ENCODE measurements at regions not wholly inside any gene's neighbourhood (a gene's known extent, or its start where the extent isn't known, plus 50 kb on each side); places are given as distances from the start of the nearest gene placed in this dataset.

GRCh38 chr2:128797937-128798336, 479.3 kb upstream of the HS6ST1 start:
- H3K27me3 ChIP-seq (ENCODE audit: control insufficient read depth in 1 of 2, insufficient read depth in 2 of 2, low read length in 2 of 2): peaks cover 0 to 14% of the 10 kb centered on the region in 2 experiments; a peak in 2 of 5 replicates
- POLR2A ChIA-PET: no interaction called here

More at GRCh38 chr2:128797937-128798336, 479.3 kb upstream of the HS6ST1 start:
- H3K27ac ChIP-seq (ENCODE audit: extremely low read length, insufficient read depth, low read length): no peak overlapping the region
- CTCF ChIA-PET (ENCODE audit: low intra/inter-chr PET ratio, low total read pairs): no interaction called here
- in situ Hi-C loops (cut with HindIII; ENCODE audit: extremely low pct_ligation_motif_present, low pct_unique_long_range_greater_than_20kb): no loop called here
- BruUV-seq (replicated peaks): no TSS peak
- intact Hi-C loops (cut with micrococcal nuclease; ENCODE audit: unreplicated experiment): no loop called here
- ATAC-seq: no peak
- no peak overlapping the region for H3K9ac ChIP-seq (ENCODE audit: insufficient read depth, low read depth, low read length)
- no peaks in the 10 kb centered on the region for H3K36me3 ChIP-seq (replicated peaks in 1 of 2; ENCODE audit: control insufficient read depth in 1 of 2, insufficient read depth in 2 of 2, low read length in 2 of 2)
- no peaks in the 10 kb centered on the region for H3K9me3 ChIP-seq (ENCODE audit: low read length)
- no peak for TF ChIP-seq HNRNPH1 (optimal IDR thresholded peaks at IDR 0.05; ENCODE audit: low read depth, low read length)
- TF ChIP-seq HOMEZ (CRISPR knock-in tag; IDR thresholded peaks at IDR 0.05; ENCODE audit: low read depth): no peak
- no peak for TF ChIP-seq CENPX (CRISPR knock-in tag; IDR thresholded peaks at IDR 0.05)
- no peak for TF ChIP-seq HINFP (CRISPR knock-in tag; IDR thresholded peaks at IDR 0.05; ENCODE audit: low read depth)
- TF ChIP-seq RFX1 (IDR thresholded peaks at IDR 0.05): no peak
- FAIRE-seq: no peak
- H3K4me1 ChIP-seq (ENCODE audit: insufficient read depth, low read length): no peaks in the 10 kb centered on the region
- no peaks in the 10 kb centered on the region for H4K20me1 ChIP-seq (ENCODE audit: insufficient read depth, low read length)
- no peak overlapping the region for H2AFZ ChIP-seq (ENCODE audit: low read length)
- 18% methylated on average over 6 of the region's 6 CpGs for WGBS (ENCODE audit: low lambda C conversion rate)
- H3K4me2 ChIP-seq (ENCODE audit: low read depth, low read length): no peak overlapping the region
- no peak for DNase-seq (ENCODE audit: low spot score)
- H3K79me2 ChIP-seq (ENCODE audit: insufficient read depth, low read length): no peaks in the 10 kb centered on the region
- no peak overlapping the region for H3K4me3 ChIP-seq (replicated peaks in 1 of 3; ENCODE audit: insufficient read depth in 1 of 3, low read depth in 2 of 3, low read length in 3 of 3)
